ENCODE measurements at regions not wholly inside any gene's neighbourhood (a gene's known extent, or its start where the extent isn't known, plus 50 kb on each side); places are given as distances from the start of the nearest gene placed in this dataset.

DNA sequence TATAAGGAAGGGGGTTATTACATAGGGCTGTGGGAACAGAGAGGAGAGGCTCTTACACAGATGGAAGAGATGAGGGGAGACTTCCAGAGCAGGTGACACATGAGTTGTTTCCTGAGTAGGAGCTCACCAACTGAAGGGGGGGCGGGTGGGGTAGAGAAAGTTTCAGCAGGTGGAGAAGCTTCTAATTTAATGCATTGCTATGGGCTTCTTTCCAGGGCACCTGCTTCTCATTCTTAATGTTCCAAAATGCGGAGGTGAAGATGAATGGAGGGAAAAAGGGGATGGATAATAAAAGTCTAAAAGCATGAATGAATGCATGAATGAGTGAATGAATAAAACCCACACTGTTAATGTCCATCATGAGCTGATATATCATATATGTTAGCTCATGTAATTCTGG is 439.0 kb upstream of the CCL2 start:
- no peak overlapping the region for H3K27ac Mint-ChIP-seq
- no peaks in the 10 kb centered on the region for H3K36me3 Mint-ChIP-seq (ENCODE audit: low read depth)
- ATAC-seq, result no peak
- H3K9me3 ChIP-seq (ENCODE audit: control insufficient read depth, low read length, poor library complexity, severe bottlenecking), result no peaks in the 10 kb centered on the region
- no peak overlapping the region for H3K4me3 Mint-ChIP-seq
- H3K4me1 Mint-ChIP-seq, result peaks cover 2% of the 10 kb centered on the region
- no peak for DNase-seq
- peaks cover 69% of the 10 kb centered on the region for H3K27me3 Mint-ChIP-seq

DNA sequence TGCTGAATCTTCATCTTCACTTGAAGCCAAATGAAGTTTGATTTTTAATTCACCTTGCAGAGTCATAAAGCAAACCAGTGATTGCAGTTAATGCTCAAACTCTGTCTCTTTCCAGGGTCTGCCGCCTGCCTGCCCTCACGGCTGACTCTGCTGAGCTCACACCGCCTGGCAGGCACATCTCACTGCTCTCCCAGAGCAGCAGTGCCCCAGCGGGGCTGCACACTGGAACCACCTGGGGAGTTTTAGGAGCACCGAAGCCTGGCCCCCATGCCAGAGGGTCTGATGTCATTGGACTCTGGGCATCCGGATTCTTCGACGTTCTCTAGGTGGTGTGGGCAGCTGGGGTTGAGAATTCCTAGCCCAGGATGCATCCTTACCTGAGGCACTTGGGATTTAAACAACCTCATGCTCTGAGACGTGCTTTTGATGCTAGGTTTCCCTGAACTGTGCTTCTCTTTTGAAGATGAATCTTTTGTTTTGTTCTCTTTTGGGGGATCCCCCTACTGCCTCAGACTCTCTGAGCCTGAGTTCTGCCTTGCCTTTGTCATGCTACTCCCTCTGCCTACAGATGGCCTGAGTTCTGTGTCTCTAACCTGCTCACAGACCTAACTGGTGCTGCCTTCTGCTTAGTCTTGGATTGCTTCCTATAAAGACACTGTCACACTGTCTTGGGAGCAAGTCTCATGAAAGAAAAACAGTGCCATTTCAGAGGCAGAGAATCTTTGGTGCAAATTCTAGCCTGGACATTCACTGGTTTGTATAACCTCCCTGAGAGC is 438.1 kb upstream of the CCL2 start:
- ATAC-seq (no peak), DNase-seq (no peak)
- no peak overlapping the region for H3K27ac Mint-ChIP-seq
- peaks cover 65% of the 10 kb centered on the region for H3K27me3 Mint-ChIP-seq
- H3K9me3 ChIP-seq (ENCODE audit: control insufficient read depth, low read length, poor library complexity, severe bottlenecking), result no peaks in the 10 kb centered on the region
- H3K36me3 Mint-ChIP-seq (ENCODE audit: low read depth), result no peaks in the 10 kb centered on the region
- H3K4me1 Mint-ChIP-seq, result peaks cover under 1% of the 10 kb centered on the region
- H3K4me3 Mint-ChIP-seq, result no peak overlapping the region

- Mint-ChIP-seq H3K4me1 (no peaks in the 10 kb centered on the region), H3K27me3 (peaks cover 65% of the 10 kb centered on the region), H3K4me3 (no peak overlapping the region), H3K36me3 (ENCODE audit: low read depth) (no peaks in the 10 kb centered on the region), H3K27ac (no peak overlapping the region)
- ATAC-seq (no peak), DNase-seq (no peak)
- H3K9me3 ChIP-seq (ENCODE audit: control insufficient read depth, low read length, poor library complexity, severe bottlenecking), result no peaks in the 10 kb centered on the region
These were observed 435.5 kb upstream of the CCL2 start for GRCh38 chr17:33819539-33819938.

- ATAC-seq (no peak), DNase-seq (no peak)
- H3K4me3 Mint-ChIP-seq, result no peak overlapping the region
- H3K27me3 Mint-ChIP-seq, result peaks cover 10% of the 10 kb centered on the region
- H3K36me3 Mint-ChIP-seq (ENCODE audit: low read depth), result no peaks in the 10 kb centered on the region
- no peaks in the 10 kb centered on the region for H3K9me3 ChIP-seq (ENCODE audit: control insufficient read depth, low read length, poor library complexity, severe bottlenecking)
- no peaks in the 10 kb centered on the region for H3K4me1 Mint-ChIP-seq
- no peak overlapping the region for H3K27ac Mint-ChIP-seq
These were observed 422.8 kb upstream of the CCL2 start for GRCh38 chr17:33832262-33832661.

DNA sequence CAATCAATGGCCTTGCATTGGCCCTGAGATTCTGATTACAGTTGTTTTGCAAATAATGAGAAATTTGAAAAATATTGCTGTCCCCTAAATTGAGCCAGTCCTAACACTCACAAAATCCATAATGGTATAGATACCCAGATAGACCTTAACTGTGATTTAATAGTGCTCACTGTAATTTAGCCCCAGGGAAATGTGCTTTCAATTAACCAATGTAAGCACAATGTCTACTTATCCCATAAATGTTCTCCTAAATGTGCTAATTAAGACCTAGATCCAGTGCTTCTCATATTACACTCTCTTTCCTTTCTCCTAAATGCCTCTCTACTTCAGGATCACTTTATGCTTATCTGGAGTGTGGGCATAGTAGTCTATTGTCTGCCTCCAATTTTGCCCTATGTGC is 417.8 kb upstream of the CCL2 start:
- DNase-seq, result no peak
- no peaks in the 10 kb centered on the region for H3K9me3 ChIP-seq (ENCODE audit: control insufficient read depth, low read length, poor library complexity, severe bottlenecking)
- no peak for ATAC-seq
- Mint-ChIP-seq H3K27me3 (peaks cover 46% of the 10 kb centered on the region), H3K4me1 (no peaks in the 10 kb centered on the region), H3K36me3 (ENCODE audit: low read depth) (peaks cover 2% of the 10 kb centered on the region), H3K4me3 (no peak overlapping the region), H3K27ac (no peak overlapping the region)

GRCh38 chr17:33838281-33838680 is 416.8 kb upstream of the CCL2 start:
- H3K36me3 Mint-ChIP-seq (ENCODE audit: low read depth), result peaks cover 2% of the 10 kb centered on the region
- H3K4me1 Mint-ChIP-seq, result no peaks in the 10 kb centered on the region
- H3K9me3 ChIP-seq (ENCODE audit: control insufficient read depth, low read length, poor library complexity, severe bottlenecking), result no peaks in the 10 kb centered on the region
- H3K27me3 Mint-ChIP-seq, result peaks cover 46% of the 10 kb centered on the region
- DNase-seq (no peak), ATAC-seq (no peak)
- no peak overlapping the region for H3K27ac Mint-ChIP-seq
- no peak overlapping the region for H3K4me3 Mint-ChIP-seq

DNA sequence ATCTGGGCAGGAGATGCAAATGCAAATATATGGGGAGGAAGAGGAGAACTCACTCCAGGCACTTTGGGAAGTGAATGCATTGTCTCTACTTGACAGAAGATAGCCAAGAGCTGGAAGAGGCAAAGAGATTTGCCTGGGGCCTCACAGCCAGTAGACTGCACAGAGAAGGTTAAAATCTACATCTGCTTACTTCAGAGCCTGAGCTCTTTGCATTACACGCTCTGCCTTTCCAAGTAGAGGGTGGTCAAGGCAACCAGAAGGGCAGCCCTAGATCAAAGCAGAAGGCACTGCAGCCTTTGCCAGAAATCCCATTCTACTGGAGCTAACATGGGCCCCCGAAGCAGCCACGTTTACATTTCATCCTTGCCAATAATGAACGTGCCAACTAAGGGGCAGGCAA is 407.2 kb upstream of the CCL2 start:
- Mint-ChIP-seq H3K4me1 (no peaks in the 10 kb centered on the region), H3K27me3 (peaks cover 31% of the 10 kb centered on the region), H3K4me3 (no peak overlapping the region), H3K27ac (no peak overlapping the region), H3K36me3 (ENCODE audit: low read depth) (peaks cover 2% of the 10 kb centered on the region)
- DNase-seq (no peak), ATAC-seq (no peak)
- no peaks in the 10 kb centered on the region for H3K9me3 ChIP-seq (ENCODE audit: control insufficient read depth, low read length, poor library complexity, severe bottlenecking)

DNA sequence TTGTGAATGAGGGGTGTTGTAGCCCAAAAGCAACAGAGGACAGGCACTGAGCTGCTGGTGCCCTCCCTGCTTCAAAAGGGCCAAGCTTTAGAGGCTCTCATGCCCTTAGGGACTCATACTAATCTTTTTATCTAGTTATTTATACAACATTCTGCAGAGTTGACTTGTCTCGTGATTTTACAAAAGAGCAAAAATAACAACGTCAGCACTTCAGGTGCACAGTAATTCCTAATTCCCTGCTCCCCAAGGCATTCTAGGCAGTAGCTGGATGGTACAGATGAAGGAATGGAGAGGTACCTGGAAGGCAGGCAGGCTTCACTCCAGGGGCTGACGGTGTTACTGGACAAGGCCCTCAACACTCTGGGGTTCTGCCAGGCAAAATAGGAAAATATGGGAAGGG is 406.7 kb upstream of the CCL2 start:
- Mint-ChIP-seq H3K27me3 (peaks cover 31% of the 10 kb centered on the region), H3K4me3 (no peak overlapping the region), H3K4me1 (no peaks in the 10 kb centered on the region), H3K36me3 (ENCODE audit: low read depth) (peaks cover 2% of the 10 kb centered on the region), H3K27ac (no peak overlapping the region)
- H3K9me3 ChIP-seq (ENCODE audit: control insufficient read depth, low read length, poor library complexity, severe bottlenecking), result no peaks in the 10 kb centered on the region
- no peak for DNase-seq
- ATAC-seq, result no peak

- no peak for DNase-seq
- Mint-ChIP-seq H3K27me3 (peaks cover 37% of the 10 kb centered on the region), H3K27ac (no peak overlapping the region), H3K4me1 (no peaks in the 10 kb centered on the region), H3K4me3 (no peak overlapping the region), H3K36me3 (ENCODE audit: low read depth) (no peaks in the 10 kb centered on the region)
- H3K9me3 ChIP-seq (ENCODE audit: control insufficient read depth, low read length, poor library complexity, severe bottlenecking), result no peaks in the 10 kb centered on the region
- ATAC-seq, result no peak
These were observed 400.5 kb upstream of the CCL2 start for GRCh38 chr17:33854596-33854995.

- peaks cover 39% of the 10 kb centered on the region for H3K27me3 Mint-ChIP-seq
- no peaks in the 10 kb centered on the region for H3K4me1 Mint-ChIP-seq
- no peak overlapping the region for H3K4me3 Mint-ChIP-seq
- no peak for ATAC-seq
- no peak for DNase-seq
- no peaks in the 10 kb centered on the region for H3K9me3 ChIP-seq (ENCODE audit: control insufficient read depth, low read length, poor library complexity, severe bottlenecking)
- H3K27ac Mint-ChIP-seq, result no peak overlapping the region
- no peaks in the 10 kb centered on the region for H3K36me3 Mint-ChIP-seq (ENCODE audit: low read depth)
These were observed 397.0 kb upstream of the CCL2 start for GRCh38 chr17:33858121-33858520.

DNA sequence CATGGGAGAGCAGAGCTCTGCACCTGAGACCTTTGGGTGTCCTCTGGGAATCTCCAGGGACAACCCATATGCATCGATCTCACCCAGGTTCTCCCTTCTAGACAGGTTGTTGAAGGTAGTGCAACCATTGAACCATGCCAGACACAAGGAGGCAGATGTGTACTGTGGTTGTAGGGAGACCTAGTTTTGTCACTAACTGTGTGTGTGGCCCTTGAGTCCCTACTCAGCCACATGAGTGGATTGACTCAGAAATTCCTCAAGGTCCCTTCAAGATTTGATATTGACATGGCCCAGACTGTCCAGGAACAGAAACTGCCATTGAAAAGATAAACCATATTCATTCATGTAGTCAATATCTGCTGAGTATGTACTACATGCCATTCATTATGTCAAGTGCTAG is 396.4 kb upstream of the CCL2 start:
- no peak overlapping the region for H3K27ac Mint-ChIP-seq
- ATAC-seq (no peak), DNase-seq (no peak)
- no peaks in the 10 kb centered on the region for H3K36me3 Mint-ChIP-seq (ENCODE audit: low read depth)
- H3K4me1 Mint-ChIP-seq, result no peaks in the 10 kb centered on the region
- H3K4me3 Mint-ChIP-seq, result no peak overlapping the region
- H3K27me3 Mint-ChIP-seq, result peaks cover 43% of the 10 kb centered on the region
- no peaks in the 10 kb centered on the region for H3K9me3 ChIP-seq (ENCODE audit: control insufficient read depth, low read length, poor library complexity, severe bottlenecking)

DNA sequence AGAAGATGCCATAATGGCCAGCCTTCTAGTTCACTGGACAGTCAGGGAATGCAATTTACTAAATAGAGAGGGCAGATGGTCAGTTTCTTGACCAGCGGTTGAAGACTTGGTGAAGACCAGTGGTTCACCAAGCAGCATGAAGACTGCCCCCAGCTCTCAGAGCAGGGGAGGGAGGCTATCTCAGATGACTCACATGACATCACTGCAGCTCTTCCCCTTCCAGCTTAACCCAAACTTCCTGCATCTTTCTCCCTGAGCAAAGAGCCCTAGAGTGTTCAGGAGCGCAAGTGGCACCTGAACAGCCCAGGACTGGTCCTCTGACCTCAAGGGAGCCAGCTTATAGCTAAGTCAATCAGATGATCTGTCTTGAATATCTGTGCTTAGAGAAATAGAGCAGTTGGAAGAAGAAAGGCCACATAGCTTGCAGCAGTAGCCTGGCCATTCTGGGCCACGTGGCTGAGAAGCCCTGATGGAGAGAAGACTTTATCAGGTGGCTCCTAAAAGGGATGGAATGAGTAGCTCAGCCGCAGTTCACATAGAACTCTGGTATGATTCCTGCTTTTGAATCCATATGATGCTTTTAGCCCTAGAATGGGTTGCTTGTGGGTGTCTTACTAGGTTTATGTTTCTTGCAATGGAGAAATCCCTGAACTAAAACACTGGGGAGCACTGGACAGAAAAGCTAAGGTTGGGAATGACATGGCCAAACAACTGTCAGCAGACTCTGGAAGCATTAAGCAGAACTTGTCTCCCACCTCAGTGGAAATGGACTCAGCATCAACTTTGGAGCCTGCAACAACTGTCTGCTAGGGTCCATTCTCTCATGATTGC is 392.1 kb upstream of the CCL2 start:
- Mint-ChIP-seq H3K27me3 (peaks cover 47% of the 10 kb centered on the region), H3K27ac (no peak overlapping the region), H3K4me1 (no peaks in the 10 kb centered on the region), H3K4me3 (no peak overlapping the region), H3K36me3 (ENCODE audit: low read depth) (no peaks in the 10 kb centered on the region)
- no peaks in the 10 kb centered on the region for H3K9me3 ChIP-seq (ENCODE audit: control insufficient read depth, low read length, poor library complexity, severe bottlenecking)
- DNase-seq (no peak), ATAC-seq (no peak)

- Mint-ChIP-seq H3K4me1 (no peaks in the 10 kb centered on the region), H3K27ac (no peak overlapping the region), H3K4me3 (no peak overlapping the region), H3K27me3 (peaks cover 36% of the 10 kb centered on the region), H3K36me3 (ENCODE audit: low read depth) (no peaks in the 10 kb centered on the region)
- DNase-seq (no peak), ATAC-seq (no peak)
- H3K9me3 ChIP-seq (ENCODE audit: control insufficient read depth, low read length, poor library complexity, severe bottlenecking), result no peaks in the 10 kb centered on the region
These were observed 390.3 kb upstream of the CCL2 start for GRCh38 chr17:33864758-33865229.
